Endothelial cell (in vitro differentiated cells): ENCODE measurements at regions not wholly inside any gene's neighbourhood (a gene's known extent, or its start where the extent isn't known, plus 50 kb on each side); places are given as distances from the start of the nearest gene placed in this dataset.
"Not testable (repeated sequence)": the region's sequence is repeated elsewhere in the genome, so short reads cannot be mapped to it uniquely, and the experiment has no call there.

Source experiments
- DNase-seq: peaks from one replicate; pipeline ENCODE4 v3.0.0; 2021; ENCODE audit warnings: low spot score
- H3K27ac Mint-ChIP-seq: one replicate; pipeline ENCODE4 v1.8.0; 2021; ENCODE audit warnings: mixed read lengths, inconsistent platforms; ENCODE audit not compliant: unreplicated experiment
- H3K27me3 Mint-ChIP-seq: one replicate; pipeline ENCODE4 v1.8.0; 2021; ENCODE audit warnings: mild to moderate bottlenecking, moderate library complexity, mixed read lengths, inconsistent platforms; ENCODE audit not compliant: unreplicated experiment
- H3K36me3 Mint-ChIP-seq: one replicate; pipeline ENCODE4 v1.8.0; 2021; ENCODE audit warnings: mild to moderate bottlenecking, low read depth, mixed read lengths, inconsistent platforms; ENCODE audit not compliant: unreplicated experiment
- H3K4me1 Mint-ChIP-seq: one replicate; pipeline ENCODE4 v1.8.0; 2021; ENCODE audit warnings: mild to moderate bottlenecking, mixed read lengths, inconsistent platforms; ENCODE audit not compliant: unreplicated experiment
- H3K4me3 Mint-ChIP-seq: one replicate; pipeline ENCODE4 v1.8.0; 2021; ENCODE audit warnings: mild to moderate bottlenecking, mixed read lengths, inconsistent platforms; ENCODE audit not compliant: unreplicated experiment
- H3K9me3 Mint-ChIP-seq: one replicate; pipeline ENCODE4 v1.8.0; 2021; ENCODE audit warnings: mixed read lengths, inconsistent platforms; ENCODE audit not compliant: unreplicated experiment
- TF ChIP-seq, protein P1 (sequence below): fragments of 200-600 bp; sonication (generic); IDR thresholded peaks from one replicate; pipeline ENCODE4 v1.5.0; 2021; ENCODE audit warnings: antibody characterized with exemption; ENCODE audit not compliant: unreplicated experiment

GRCh38 chr5:112552791-112553190 lies 133.7 kb upstream of the EPB41L4A start:
- Mint-ChIP-seq H3K27ac (no peak overlapping the region), H3K36me3 (no peaks in the 10 kb centered on the region), H3K4me1 (no peaks in the 10 kb centered on the region), H3K27me3 (no peaks in the 10 kb centered on the region), H3K4me3 (no peak overlapping the region), H3K9me3 (no peaks in the 10 kb centered on the region)
- TF ChIP-seq, protein P1, sequence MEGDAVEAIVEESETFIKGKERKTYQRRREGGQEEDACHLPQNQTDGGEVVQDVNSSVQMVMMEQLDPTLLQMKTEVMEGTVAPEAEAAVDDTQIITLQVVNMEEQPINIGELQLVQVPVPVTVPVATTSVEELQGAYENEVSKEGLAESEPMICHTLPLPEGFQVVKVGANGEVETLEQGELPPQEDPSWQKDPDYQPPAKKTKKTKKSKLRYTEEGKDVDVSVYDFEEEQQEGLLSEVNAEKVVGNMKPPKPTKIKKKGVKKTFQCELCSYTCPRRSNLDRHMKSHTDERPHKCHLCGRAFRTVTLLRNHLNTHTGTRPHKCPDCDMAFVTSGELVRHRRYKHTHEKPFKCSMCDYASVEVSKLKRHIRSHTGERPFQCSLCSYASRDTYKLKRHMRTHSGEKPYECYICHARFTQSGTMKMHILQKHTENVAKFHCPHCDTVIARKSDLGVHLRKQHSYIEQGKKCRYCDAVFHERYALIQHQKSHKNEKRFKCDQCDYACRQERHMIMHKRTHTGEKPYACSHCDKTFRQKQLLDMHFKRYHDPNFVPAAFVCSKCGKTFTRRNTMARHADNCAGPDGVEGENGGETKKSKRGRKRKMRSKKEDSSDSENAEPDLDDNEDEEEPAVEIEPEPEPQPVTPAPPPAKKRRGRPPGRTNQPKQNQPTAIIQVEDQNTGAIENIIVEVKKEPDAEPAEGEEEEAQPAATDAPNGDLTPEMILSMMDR, result no peak
- DNase-seq, result no peak

GRCh38 chr5:112554101-112554977 lies 135.3 kb upstream of the EPB41L4A start:
- H3K4me1 Mint-ChIP-seq, result no peaks in the 10 kb centered on the region
- H3K36me3 Mint-ChIP-seq, result no peaks in the 10 kb centered on the region
- no peak overlapping the region for H3K27ac Mint-ChIP-seq
- TF ChIP-seq, protein P1, result no peak
- H3K9me3 Mint-ChIP-seq, result no peaks in the 10 kb centered on the region
- H3K27me3 Mint-ChIP-seq, result no peaks in the 10 kb centered on the region
- no peak for DNase-seq
- H3K4me3 Mint-ChIP-seq, result no peak overlapping the region

GRCh38 chr5:112555197-112555596 lies 136.1 kb upstream of the EPB41L4A start:
- H3K27ac Mint-ChIP-seq, result no peak overlapping the region
- no peak overlapping the region for H3K4me3 Mint-ChIP-seq
- DNase-seq, result no peak
- no peaks in the 10 kb centered on the region for H3K36me3 Mint-ChIP-seq
- TF ChIP-seq, protein P1, result no peak
- H3K9me3 Mint-ChIP-seq, result no peaks in the 10 kb centered on the region
- no peaks in the 10 kb centered on the region for H3K27me3 Mint-ChIP-seq
- no peaks in the 10 kb centered on the region for H3K4me1 Mint-ChIP-seq

GRCh38 chr5:112555691-112556090 lies 136.6 kb upstream of the EPB41L4A start:
- TF ChIP-seq, protein P1, result no peak
- Mint-ChIP-seq H3K36me3 (no peaks in the 10 kb centered on the region), H3K27me3 (no peaks in the 10 kb centered on the region), H3K27ac (no peak overlapping the region), H3K9me3 (no peaks in the 10 kb centered on the region), H3K4me1 (no peaks in the 10 kb centered on the region), H3K4me3 (no peak overlapping the region)
- DNase-seq, result no peak

DNA sequence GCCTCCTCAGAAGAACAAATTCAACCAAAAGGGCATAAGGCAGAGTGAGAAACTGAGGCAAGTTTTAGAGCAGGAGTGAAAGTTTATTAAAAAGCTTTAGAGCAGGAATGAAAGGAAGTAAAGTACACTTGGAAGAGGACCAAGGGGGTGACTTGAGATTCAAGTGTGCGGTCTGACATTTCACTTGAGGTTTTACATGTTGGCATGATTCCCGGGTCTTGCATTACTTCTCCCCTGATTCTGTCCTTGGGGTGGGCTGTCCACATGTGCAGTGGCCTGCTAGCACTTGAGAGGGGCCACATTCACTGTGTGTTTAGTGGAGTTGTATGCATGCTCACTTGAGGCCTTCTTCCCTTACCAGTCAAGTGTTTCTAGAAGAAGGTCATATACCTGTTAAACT lies 140.4 kb upstream of the EPB41L4A start:
- peaks cover 14% of the 10 kb centered on the region for H3K9me3 Mint-ChIP-seq
- H3K36me3 Mint-ChIP-seq, H3K4me3 Mint-ChIP-seq, H3K27me3 Mint-ChIP-seq, H3K4me1 Mint-ChIP-seq, DNase-seq, H3K27ac Mint-ChIP-seq: not testable (repeated sequence)
